IMR-90 (cell line): ENCODE measurements at regions not wholly inside any gene's neighbourhood (a gene's known extent, or its start where the extent isn't known, plus 50 kb on each side); places are given as distances from the start of the nearest gene placed in this dataset.

Source experiments
- ATAC-seq: fragments of 200-7000 bp; cut with Tn5 transposase; 2 replicates; pipeline ENCODE4 v1.9.1; 2020; ENCODE audit warnings: low read depth, mild to moderate bottlenecking, moderate library complexity
- BruUV-seq: library from RNA; stranded (reverse); fragments of 400-500 nt; replicated peaks from 2 replicates; lab custom pipeline; 2021; lab: Mats Ljungman, UMichigan
- CTCF ChIA-PET: fragments of 300-600 bp; formaldehyde crosslinking; extraction: SDS; loops from one replicate; lab custom pipeline; 2021; ENCODE audit warnings: antibody characterized with exemption; lab: Yijun Ruan, JAX
- POLR2A ChIA-PET: fragments of 300-600 bp; sonication (Branson Sonifier 250); formaldehyde crosslinking; loops from one replicate; lab custom pipeline; 2022; ENCODE audit warnings: antibody characterized with exemption; ENCODE audit not compliant: unreplicated experiment; lab: Charles Lee
- DNase-seq: peaks from one replicate; pipeline ENCODE4 v3.0.0; 2013
- H2AFZ ChIP-seq: replicated peaks from 2 replicates; pipeline ENCODE3; 2013; ENCODE audit warnings: low read length, mild to moderate bottlenecking; ENCODE audit not compliant: poor library complexity
- H2AK5ac ChIP-seq: 2 replicates; pipeline ENCODE4 v1.6.1; 2013; ENCODE audit warnings: low read depth, low read length, inconsistent platforms
- H2AK9ac ChIP-seq: replicated peaks from 2 replicates; pipeline ENCODE3; 2013; ENCODE audit warnings: mild to moderate bottlenecking, low read depth, low read length, moderate library complexity; ENCODE audit not compliant: poor library complexity
- H2BK120ac ChIP-seq: 2 replicates; pipeline ENCODE4 v1.6.1; 2013; ENCODE audit warnings: low read depth, low read length, inconsistent platforms
- H2BK15ac ChIP-seq: 3 replicates; pipeline ENCODE4 v1.6.1; 2013; ENCODE audit warnings: low read depth, low read length, inconsistent platforms
- H2BK20ac ChIP-seq: 2 replicates; pipeline ENCODE4 v1.6.1; 2013; ENCODE audit warnings: low read depth, mild to moderate bottlenecking, inconsistent platforms, low read length, moderate library complexity
- H2BK5ac ChIP-seq: 2 replicates; pipeline ENCODE4 v1.6.1; 2013; ENCODE audit warnings: mild to moderate bottlenecking, low read depth, low read length, inconsistent platforms; ENCODE audit not compliant: poor library complexity, severe bottlenecking
- H3K14ac ChIP-seq: replicated peaks from 2 replicates; pipeline ENCODE4 v1.6.1; 2013; ENCODE audit warnings: low read depth, low read length, inconsistent platforms
- H3K18ac ChIP-seq: 2 replicates; pipeline ENCODE4 v1.6.1; 2013; ENCODE audit warnings: low read depth, low read length, control low read depth
- H3K23ac ChIP-seq: 2 replicates; pipeline ENCODE4 v1.6.1; 2013; ENCODE audit warnings: low read depth, low read length, inconsistent platforms
- H3K27ac ChIP-seq: 2 replicates; pipeline ENCODE4 v1.5.1; 2013; ENCODE audit warnings: mild to moderate bottlenecking, control low read depth, low read length; ENCODE audit not compliant: insufficient read depth
- H3K27me3 ChIP-seq: 2 replicates; pipeline ENCODE4 v1.6.1; 2013; ENCODE audit warnings: low read length; ENCODE audit not compliant: control insufficient read depth, insufficient read depth
- H3K36me3 ChIP-seq: 2 replicates; pipeline ENCODE4 v1.6.1; 2013; ENCODE audit warnings: low read length, mixed read lengths; ENCODE audit not compliant: control insufficient read depth, insufficient read depth
- H3K4ac ChIP-seq: 2 replicates; pipeline ENCODE4 v1.6.1; 2013; ENCODE audit warnings: low read depth, low read length, inconsistent platforms
- H3K4me1 ChIP-seq: 2 replicates; pipeline ENCODE4 v1.6.1; 2013; ENCODE audit warnings: low read length, mixed read lengths; ENCODE audit not compliant: control insufficient read depth, insufficient read depth
- H3K4me2 ChIP-seq: 2 replicates; pipeline ENCODE4 v1.6.1; 2013; ENCODE audit warnings: low read depth, mild to moderate bottlenecking, control low read depth, low read length, moderate library complexity
- H3K4me3 ChIP-seq: 2 replicates; pipeline ENCODE4 v1.5.1; 2013; ENCODE audit warnings: low read depth, mild to moderate bottlenecking, control low read depth, low read length, moderate library complexity; ENCODE audit not compliant: insufficient read depth
- H3K56ac ChIP-seq: 2 replicates; pipeline ENCODE4 v1.6.1; 2013; ENCODE audit warnings: low read length, inconsistent platforms; ENCODE audit not compliant: insufficient read depth; ENCODE audit errors: extremely low read depth
- H3K79me1 ChIP-seq, 2 experiments: 2 replicates each; pipeline ENCODE4 v1.6.1; 2013; ENCODE audit warnings: low read length in 2 of 2, inconsistent platforms in 1 of 2, low read depth in 1 of 2
- H3K9ac ChIP-seq: 2 replicates; pipeline ENCODE4 v1.6.1; 2013; ENCODE audit warnings: low read depth, low read length, control low read depth
- H3K9me1 ChIP-seq: 2 replicates; pipeline ENCODE4 v1.6.1; 2013; ENCODE audit warnings: low read length, inconsistent platforms; ENCODE audit not compliant: insufficient read depth
- H3K9me3 ChIP-seq: 2 replicates; pipeline ENCODE4 v1.6.1; 2013; ENCODE audit warnings: low read length; ENCODE audit not compliant: control insufficient read depth, insufficient read depth
- H4K20me1 ChIP-seq: 2 replicates; pipeline ENCODE4 v1.6.1; 2013; ENCODE audit warnings: low read length, inconsistent platforms; ENCODE audit not compliant: insufficient read depth
- H4K5ac ChIP-seq: 2 replicates; pipeline ENCODE4 v1.6.1; 2013; ENCODE audit warnings: mild to moderate bottlenecking, low read depth, low read length, control low read depth
- H4K8ac ChIP-seq, 2 experiments: 2 replicates each; pipeline ENCODE4 v1.6.1; 2013; ENCODE audit warnings: low read depth in 2 of 2, low read length in 2 of 2, control low read depth in 1 of 2, inconsistent platforms in 1 of 2
- H4K91ac ChIP-seq: 2 replicates; pipeline ENCODE4 v1.6.1; 2013; ENCODE audit warnings: low read depth, low read length, inconsistent platforms; ENCODE audit not compliant: insufficient read depth
- CEBPB ChIP-seq: IDR thresholded peaks from 2 replicates; pipeline ENCODE4 v1.6.1; 2012; ENCODE audit warnings: low read depth, low read length, improper control_type of control experiment
- NFE2L2 ChIP-seq: fragments of 150-350 bp; IDR thresholded peaks from 2 replicates; pipeline ENCODE4 v1.6.1; 2016; ENCODE audit warnings: low read depth, mild to moderate bottlenecking, low read length
- POLR2A ChIP-seq: IDR thresholded peaks from 2 replicates; pipeline ENCODE4 v1.6.1; 2012; ENCODE audit warnings: mild to moderate bottlenecking, low read depth, low read length
- RCOR1 ChIP-seq: IDR thresholded peaks from 2 replicates; pipeline ENCODE4 v1.6.1; 2012; ENCODE audit warnings: mild to moderate bottlenecking, low read length, improper control_type of control experiment; ENCODE audit not compliant: insufficient replicate concordance
- SMC3 ChIP-seq: fragments of 150-350 bp; IDR thresholded peaks from 2 replicates; pipeline ENCODE4 v1.6.1; 2016; ENCODE audit warnings: low read depth, mild to moderate bottlenecking, antibody characterized with exemption, low read length, moderate library complexity
- WGBS, 2 experiments: methylation state at CpG; one replicate each; pipeline versions ENCODE4 v1.1.5 to v1.1.7; 2013; ENCODE audit warnings: missing lambda C conversion rate in 2 of 2; ENCODE audit not compliant: insufficient read length in 1 of 2; ENCODE audit errors: extremely low coverage in 2 of 2; 5-methylcytosine and 5-hydroxymethylcytosine counted together
- dilution Hi-C: fragments of 300-500 bp; cut with HindIII; formaldehyde crosslinking; loops from one replicate; pipeline ENCODE4 v1.14.3; 2018; ENCODE audit warnings: low sequenced_read_pairs; ENCODE audit not compliant: unreplicated experiment
- in situ Hi-C: fragments of 300-500 bp; cut with MboI; formaldehyde crosslinking; loops from 3 replicates; pipeline ENCODE4 v1.14.3; 2019; ENCODE audit warnings: low sequenced_read_pairs, inconsistent platforms, mixed read lengths
- intact Hi-C: fragments of 100-400 bp; cut with micrococcal nuclease; formaldehyde crosslinking; loops from 2 replicates; pipeline ENCODE4 v1.10.0; 2022
- TF ChIP-seq, protein P1 (sequence below): conservative IDR thresholded peaks from 2 replicates; pipeline ENCODE4 v1.5.1; 2012; ENCODE audit warnings: mild to moderate bottlenecking, low read depth, low read length, improper control_type of control experiment

DNA sequence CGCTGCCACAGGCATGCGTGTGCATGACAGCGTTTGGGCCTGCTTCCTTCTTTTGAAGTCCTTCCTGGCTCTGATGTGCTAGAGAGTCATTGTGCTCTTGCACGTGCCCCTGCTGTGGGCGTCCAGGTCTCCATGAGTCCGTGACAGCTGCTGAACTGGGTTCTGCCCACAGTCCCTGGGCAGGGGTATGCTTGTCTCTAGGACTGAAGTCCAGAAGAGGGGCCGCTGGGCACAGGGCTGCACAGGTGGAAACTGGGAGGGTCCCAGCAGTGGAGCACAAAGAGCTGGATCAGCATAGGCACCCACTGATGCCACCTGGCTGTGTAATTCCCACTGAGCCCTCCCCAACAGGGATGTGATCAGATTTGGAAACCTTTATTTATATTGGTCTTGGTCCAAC is 169.4 kb downstream of the IRX2 start:
- ChIA-PET POLR2A (no interaction called here), CTCF (no interaction called here)
- Histone ChIP-seq H2AFZ (no peak overlapping the region), H3K79me1 (no peaks in the 10 kb centered on the region), H3K9me1 (no peaks in the 10 kb centered on the region), H3K18ac (no peak overlapping the region), H3K9me3 (peaks cover 43% of the 10 kb centered on the region), H3K4me1 (no peaks in the 10 kb centered on the region), H2AK9ac (no peak overlapping the region), H2BK20ac (no peak overlapping the region), H3K56ac (no peak overlapping the region), H3K27ac (no peak overlapping the region), H3K9ac (no peak overlapping the region), H2BK120ac (no peak overlapping the region), H3K14ac (no peak overlapping the region), H2BK15ac (no peak overlapping the region), H3K27me3 (no peaks in the 10 kb centered on the region), H3K4me3 (no peak overlapping the region), H3K36me3 (no peaks in the 10 kb centered on the region), H4K91ac (no peak overlapping the region), H4K8ac (no peak overlapping the region), H2AK5ac (no peak overlapping the region), H3K4me2 (no peak overlapping the region), H4K20me1 (no peaks in the 10 kb centered on the region), H4K5ac (no peak overlapping the region), H2BK5ac (no peak overlapping the region), H3K23ac (no peak overlapping the region), H3K4ac (no peak overlapping the region)
- intact Hi-C loops (no loop called here), in situ Hi-C loops (no loop called here), dilution Hi-C loops (no loop called here)
- no TSS peak for BruUV-seq
- ATAC-seq, result no peak
- no peak for DNase-seq
- WGBS, 2 experiments, result no CpG with 5 or more reads among the region's 7 CpGs
- TF ChIP-seq NFE2L2 (no peak), RCOR1 (no peak), SMC3 (no peak), CEBPB (no peak), POLR2A (no peak)
- TF ChIP-seq, protein P1, sequence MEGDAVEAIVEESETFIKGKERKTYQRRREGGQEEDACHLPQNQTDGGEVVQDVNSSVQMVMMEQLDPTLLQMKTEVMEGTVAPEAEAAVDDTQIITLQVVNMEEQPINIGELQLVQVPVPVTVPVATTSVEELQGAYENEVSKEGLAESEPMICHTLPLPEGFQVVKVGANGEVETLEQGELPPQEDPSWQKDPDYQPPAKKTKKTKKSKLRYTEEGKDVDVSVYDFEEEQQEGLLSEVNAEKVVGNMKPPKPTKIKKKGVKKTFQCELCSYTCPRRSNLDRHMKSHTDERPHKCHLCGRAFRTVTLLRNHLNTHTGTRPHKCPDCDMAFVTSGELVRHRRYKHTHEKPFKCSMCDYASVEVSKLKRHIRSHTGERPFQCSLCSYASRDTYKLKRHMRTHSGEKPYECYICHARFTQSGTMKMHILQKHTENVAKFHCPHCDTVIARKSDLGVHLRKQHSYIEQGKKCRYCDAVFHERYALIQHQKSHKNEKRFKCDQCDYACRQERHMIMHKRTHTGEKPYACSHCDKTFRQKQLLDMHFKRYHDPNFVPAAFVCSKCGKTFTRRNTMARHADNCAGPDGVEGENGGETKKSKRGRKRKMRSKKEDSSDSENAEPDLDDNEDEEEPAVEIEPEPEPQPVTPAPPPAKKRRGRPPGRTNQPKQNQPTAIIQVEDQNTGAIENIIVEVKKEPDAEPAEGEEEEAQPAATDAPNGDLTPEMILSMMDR, result no peak
